Heart right ventricle (tissue), 16 donors: ENCODE measurements at regions not wholly inside any gene's neighbourhood (a gene's known extent, or its start where the extent isn't known, plus 50 kb on each side); places are given as distances from the start of the nearest gene placed in this dataset.

Experiments
- ATAC-seq, 8 donors: fragments of 200-7000 bp; cut with Tn5 transposase; one replicate each; pipeline ENCODE4 v1.9.1; 2020; ENCODE audit warnings: mild to moderate bottlenecking in 8 of 8, moderate library complexity in 8 of 8, moderate number of reproducible peaks in 1 of 8
- DNase-seq, 2 donors: peaks; one replicate each; pipeline ENCODE4 v3.0.0-alpha.2; 2020
- H3K27ac ChIP-seq, 10 donors: fragments of 200-600 bp; sonication (generic) in 2 of 10; one replicate each; pipeline versions ENCODE4 v1.5.0 to v1.8.0; 2020 to 2022; ENCODE audit warnings: mild to moderate bottlenecking in 3 of 10
- H3K27me3 ChIP-seq, 7 donors: fragments of 200-600 bp; one replicate each; pipeline ENCODE4 v1.8.0; 2021 to 2022; ENCODE audit warnings: mild to moderate bottlenecking in 2 of 7
- H3K36me3 ChIP-seq, 9 donors: fragments of 200-600 bp; sonication (generic) in 1 of 9; one replicate each; pipeline versions ENCODE4 v1.5.0 to v1.8.0; 2020 to 2022; ENCODE audit warnings: mild to moderate bottlenecking in 2 of 9
- H3K4me1 ChIP-seq, 9 donors: fragments of 200-600 bp; sonication (generic) in 1 of 9; one replicate each; pipeline versions ENCODE4 v1.5.0 to v1.8.0; 2020 to 2022; ENCODE audit warnings: mild to moderate bottlenecking in 4 of 9
- H3K4me3 ChIP-seq, 10 donors: fragments of 200-600 bp; sonication (generic) in 2 of 10; one replicate each; pipeline versions ENCODE4 v1.5.0 to v1.8.0; 2020 to 2022; ENCODE audit warnings: mild to moderate bottlenecking in 7 of 10, moderate library complexity in 2 of 10
- H3K9me3 ChIP-seq, 11 donors: fragments of 200-600 bp in 10 of 11; sonication (generic) in 2 of 11; one replicate each; pipeline versions ENCODE4 v1.5.0 to v1.8.0; 2013 to 2022; ENCODE audit warnings: mild to moderate bottlenecking in 2 of 11, control low read depth in 1 of 11, moderate library complexity in 1 of 11
- WGBS, 2 donors: extraction: QIAGEN DNeasy Blood & Tissue Kit; methylation state at CpG; one replicate each; pipeline ENCODE4 v1.1.7; 2013; ENCODE audit warnings: inconsistent platforms in 1 of 2; 5-methylcytosine and 5-hydroxymethylcytosine counted together
- intact Hi-C, 10 donors: fragments of 100-400 bp; cut with DNase I; formaldehyde crosslinking; loops; one replicate each; pipeline versions ENCODE4 v1.11.1 to v1.14.2; 2022
- TF ChIP-seq, protein P1 (sequence below), 9 donors: fragments of 200-600 bp; sonication (generic) in 2 of 9; IDR thresholded peaks; one replicate each; pipeline versions ENCODE4 v1.5.0 to v1.8.0; 2021 to 2022; ENCODE audit warnings: antibody characterized with exemption in 9 of 9, mild to moderate bottlenecking in 5 of 9, moderate library complexity in 1 of 9
- donor health status: Arrhythmogenic right ventricular cardiomyopathy.
- donor health status: ischemic (EF 13 %, LVEDD 7.1; RV severe dilation, severe dysfunction).
- donor health status: healthy with polysubstance abuse.
- donor health status: DM: no; HTN: yes; CAD: no.
- donor health status: DM: no; HTN: no; CAD: no.
- donor health status: ischemic (EF 25% LVEDD 6.9; RV normal size, moderate dysfunction).
- donor health status: ischemic (EF 25% LVEDD 5.7; RV mildly dilated, moderate dysfunction).
- donor health status: healthy.
- donor health status: DM: yes; HTN: yes; CAD: no.
- donor health status: Ischemic cardiomyopathy.
- donor health status: ischemic (EF 35%, LVEDD 5.7; RV mildly dilated, moderate dysfunction).
- donor health status: nonischemic (EF 11% LVEDD 7.7; RV severe dilation, severe dysfunction).
- donor health status: DM: yes; HTN: yes; CAD: no.
- donor health status: PGD.
- donor health status: ischemic (EF 29% LVEDD 5.4; RV normal size, mild dysfunction).
- donor health status: nonischemic (EF 23%, LVEDD 6.1; RV moderate dilation, normal function).

DNA sequence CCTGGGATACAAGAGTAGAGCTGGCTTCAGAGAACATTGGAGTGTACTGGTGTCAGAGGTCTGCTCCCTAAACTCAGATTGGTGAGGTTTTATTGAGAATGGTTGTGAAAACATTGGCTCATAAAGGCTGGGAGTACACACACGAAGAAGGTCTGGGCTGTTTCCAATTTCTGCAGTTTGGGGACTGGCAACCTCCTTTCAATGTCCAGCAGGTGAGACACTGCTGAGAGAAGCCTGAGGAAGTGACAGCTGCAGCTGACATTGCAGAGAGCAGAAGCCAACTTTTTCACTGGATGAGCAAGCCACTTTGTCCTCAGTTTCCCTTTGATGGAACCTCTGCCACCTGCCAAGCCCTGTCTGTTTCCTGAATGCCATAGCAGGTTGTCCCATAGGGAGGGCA is 346.6 kb upstream of the SPRED2 start:
- H3K4me3 ChIP-seq: no peak overlapping the region
- H3K27ac ChIP-seq: no peak overlapping the region
- H3K27me3 ChIP-seq: peaks cover 0 to 4% (median 0%) of the 10 kb centered on the region in 7 donors
- 64 to 76% methylated on average over 1 of the region's 1 CpG for WGBS, 2 donors
- intact Hi-C loops: no loop called here
- TF ChIP-seq, protein P1, sequence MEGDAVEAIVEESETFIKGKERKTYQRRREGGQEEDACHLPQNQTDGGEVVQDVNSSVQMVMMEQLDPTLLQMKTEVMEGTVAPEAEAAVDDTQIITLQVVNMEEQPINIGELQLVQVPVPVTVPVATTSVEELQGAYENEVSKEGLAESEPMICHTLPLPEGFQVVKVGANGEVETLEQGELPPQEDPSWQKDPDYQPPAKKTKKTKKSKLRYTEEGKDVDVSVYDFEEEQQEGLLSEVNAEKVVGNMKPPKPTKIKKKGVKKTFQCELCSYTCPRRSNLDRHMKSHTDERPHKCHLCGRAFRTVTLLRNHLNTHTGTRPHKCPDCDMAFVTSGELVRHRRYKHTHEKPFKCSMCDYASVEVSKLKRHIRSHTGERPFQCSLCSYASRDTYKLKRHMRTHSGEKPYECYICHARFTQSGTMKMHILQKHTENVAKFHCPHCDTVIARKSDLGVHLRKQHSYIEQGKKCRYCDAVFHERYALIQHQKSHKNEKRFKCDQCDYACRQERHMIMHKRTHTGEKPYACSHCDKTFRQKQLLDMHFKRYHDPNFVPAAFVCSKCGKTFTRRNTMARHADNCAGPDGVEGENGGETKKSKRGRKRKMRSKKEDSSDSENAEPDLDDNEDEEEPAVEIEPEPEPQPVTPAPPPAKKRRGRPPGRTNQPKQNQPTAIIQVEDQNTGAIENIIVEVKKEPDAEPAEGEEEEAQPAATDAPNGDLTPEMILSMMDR (IDR thresholded peaks at IDR 0.05): no peak
- no peaks in the 10 kb centered on the region for H3K9me3 ChIP-seq
- DNase-seq: no peak
- H3K4me1 ChIP-seq: no peaks in the 10 kb centered on the region
- no peaks in the 10 kb centered on the region for H3K36me3 ChIP-seq
- ATAC-seq: no peak

GRCh38 chr2:65778137-65778536 is 345.7 kb upstream of the SPRED2 start:
- H3K27me3 ChIP-seq: peaks cover 0 to 4% (median 0%) of the 10 kb centered on the region in 7 donors
- ATAC-seq (no peak), DNase-seq (no peak)
- H3K4me1 ChIP-seq: no peaks in the 10 kb centered on the region
- no peaks in the 10 kb centered on the region for H3K9me3 ChIP-seq
- no peak overlapping the region for H3K27ac ChIP-seq
- no peaks in the 10 kb centered on the region for H3K36me3 ChIP-seq
- WGBS, 2 donors: 80 to 83% methylated on average over 2 of the region's 2 CpGs
- intact Hi-C loops: no loop called here
- no peak overlapping the region for H3K4me3 ChIP-seq
- TF ChIP-seq, protein P1 (IDR thresholded peaks at IDR 0.05): no peak

GRCh38 chr2:65775839-65776238 is 343.4 kb upstream of the SPRED2 start:
- no peaks in the 10 kb centered on the region for H3K36me3 ChIP-seq
- H3K27ac ChIP-seq: no peak overlapping the region
- TF ChIP-seq, protein P1 (IDR thresholded peaks at IDR 0.05): no peak
- peaks cover 0 to 4% (median 0%) of the 10 kb centered on the region in 7 donors for H3K27me3 ChIP-seq
- H3K9me3 ChIP-seq: no peaks in the 10 kb centered on the region
- ATAC-seq (no peak), DNase-seq (no peak)
- intact Hi-C loops: no loop called here
- WGBS, 2 donors: 62 to 65% methylated on average over 2 of the region's 2 CpGs
- H3K4me1 ChIP-seq: no peaks in the 10 kb centered on the region
- H3K4me3 ChIP-seq: no peak overlapping the region

GRCh38 chr2:65767946-65768345 is 335.5 kb upstream of the SPRED2 start:
- no peak overlapping the region for H3K27ac ChIP-seq

More at GRCh38 chr2:65767946-65768345, 335.5 kb upstream of the SPRED2 start:
- Histone ChIP-seq H3K4me1 (no peaks in the 10 kb centered on the region), H3K9me3 (no peaks in the 10 kb centered on the region), H3K36me3 (no peaks in the 10 kb centered on the region), H3K4me3 (no peak overlapping the region), H3K27me3 (no peaks in the 10 kb centered on the region)
- DNase-seq (no peak), ATAC-seq (no peak)
- intact Hi-C loops: no loop called here
- WGBS, 2 donors: 82 to 86% methylated on average over 4 of the region's 4 CpGs
- TF ChIP-seq, protein P1 (IDR thresholded peaks at IDR 0.05): no peak
